ENCODE measurements at regions not wholly inside any gene's neighbourhood (a gene's known extent, or its start where the extent isn't known, plus 50 kb on each side); places are given as distances from the start of the nearest gene placed in this dataset.
"Not testable (repeated sequence)": the region's sequence is repeated elsewhere in the genome, so short reads cannot be mapped to it uniquely, and the experiment has no call there.

DNA sequence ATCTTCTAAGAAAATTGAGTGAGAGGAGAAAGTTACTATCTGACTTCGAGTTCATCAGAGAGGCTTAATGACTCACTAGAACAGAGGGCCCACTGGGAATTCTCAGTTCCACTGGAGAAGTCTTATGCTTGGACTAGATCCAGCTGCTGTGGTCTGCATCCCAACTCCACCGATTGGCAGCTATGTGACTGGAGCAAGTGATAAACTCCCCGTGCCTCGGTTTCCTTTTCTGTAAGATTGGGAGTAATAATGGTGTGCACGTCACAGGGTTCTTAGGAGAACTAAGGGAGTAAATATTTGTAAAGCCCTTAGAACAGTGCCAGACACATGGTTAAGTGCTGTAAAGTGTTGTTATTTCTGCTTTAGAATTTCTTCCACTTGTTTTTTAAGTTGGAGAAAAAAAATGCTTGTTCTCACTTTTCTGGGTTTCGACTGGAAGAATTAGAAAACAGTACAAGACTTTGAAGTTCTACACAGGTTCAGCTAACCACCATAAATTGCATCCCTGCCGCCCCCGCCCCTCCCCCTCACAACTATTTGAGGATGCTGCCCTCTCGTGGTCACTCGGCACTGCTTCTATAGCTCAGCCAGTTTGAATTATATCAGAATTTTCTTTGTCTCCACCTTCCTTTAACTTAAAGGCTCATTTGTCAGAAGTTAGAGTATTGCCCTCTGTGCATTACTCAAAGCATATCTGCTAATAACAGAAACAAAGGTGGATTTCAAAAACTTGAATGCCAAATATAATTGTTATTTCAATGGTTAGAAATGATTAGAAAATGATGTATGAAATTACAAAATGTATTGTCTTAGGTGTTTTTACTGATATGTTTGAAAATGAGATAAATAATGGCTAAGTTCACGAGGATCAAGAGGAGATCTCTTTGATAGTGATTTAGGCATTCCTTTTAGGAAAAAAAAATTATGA lies 95.0 kb upstream of the IFNGR1 start:
- peak; percentile 20 to 36 (median 23) for DNase-seq (ENCODE audit: low read depth in 2 of 3, low spot score in 2 of 3)

DNA sequence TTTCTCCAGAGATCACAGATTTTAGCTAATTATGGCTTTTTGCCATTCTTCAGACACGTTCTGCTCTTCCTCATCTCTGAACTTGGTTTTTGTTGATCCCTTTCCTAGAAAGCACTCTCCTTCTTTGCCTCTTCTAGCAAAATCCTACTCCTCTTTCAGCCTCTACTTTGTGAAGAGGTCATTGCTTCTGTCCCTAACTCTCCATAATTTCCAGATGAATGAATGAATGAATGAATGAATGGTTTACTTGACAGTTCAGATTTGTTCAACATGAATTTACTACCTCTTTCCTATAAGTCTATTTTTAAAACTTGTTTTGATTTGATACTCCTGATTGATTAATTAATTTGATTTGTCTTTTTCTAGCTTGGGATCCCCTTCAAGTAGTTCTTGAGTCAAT lies 94.0 kb upstream of the IFNGR1 start:
- no peak for DNase-seq (ENCODE audit: low read depth in 2 of 3, low spot score in 2 of 3)

DNA sequence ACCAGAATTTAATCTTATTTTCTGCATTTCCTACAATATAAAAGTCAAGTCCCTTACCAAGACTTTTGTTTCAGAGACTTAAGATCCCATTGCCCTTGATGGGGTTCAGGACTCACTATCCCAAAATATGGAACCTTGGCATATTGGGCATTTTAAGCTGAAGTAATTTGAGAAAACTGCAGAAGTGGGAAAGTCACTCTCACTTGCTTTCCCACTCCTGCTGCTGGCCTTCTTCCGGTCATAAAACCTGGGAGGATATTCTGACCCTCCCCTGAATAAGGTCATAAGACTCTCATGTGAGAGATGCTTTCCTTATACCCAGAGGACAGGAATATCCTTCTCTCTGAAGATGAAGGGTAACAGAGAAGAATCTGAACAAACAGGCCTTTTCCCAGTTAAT lies 92.8 kb upstream of the IFNGR1 start:
- DNase-seq (ENCODE audit: low read depth in 2 of 3, low spot score in 2 of 3): no peak

DNA sequence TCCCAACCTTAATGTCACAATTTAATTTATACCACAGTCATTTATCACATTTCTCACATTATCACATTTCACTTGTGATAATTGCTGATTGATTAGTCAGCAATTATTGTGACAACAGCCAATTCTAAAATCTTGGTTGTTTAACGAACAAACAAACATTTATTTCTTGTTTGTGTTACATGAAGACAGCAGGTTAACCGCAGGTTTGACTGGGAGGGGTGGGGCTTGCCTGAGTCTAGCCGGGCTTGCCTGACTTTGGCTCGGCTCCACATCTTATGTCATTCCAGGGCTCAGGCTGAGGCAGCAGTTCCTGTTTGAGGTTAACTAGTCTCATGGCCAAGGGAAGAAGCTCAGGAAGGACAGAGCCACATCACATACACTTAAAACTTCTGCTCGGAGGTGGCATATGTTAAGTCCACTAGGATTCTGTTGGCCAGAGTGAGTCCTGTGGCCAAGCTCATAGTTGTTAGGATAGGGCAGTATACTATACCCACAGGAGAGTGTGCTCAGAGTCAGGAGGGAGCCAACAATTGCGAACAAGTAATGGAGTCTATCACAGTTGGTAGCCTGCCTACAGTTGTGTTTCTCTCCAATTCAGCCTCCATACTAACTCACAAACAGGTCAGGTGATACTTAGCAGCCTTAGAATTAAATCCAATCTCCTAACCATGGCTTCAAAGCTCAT lies 90.0 kb upstream of the IFNGR1 start:
- DNase-seq (ENCODE audit: low read depth in 2 of 3, low spot score in 2 of 3): no peak

DNA sequence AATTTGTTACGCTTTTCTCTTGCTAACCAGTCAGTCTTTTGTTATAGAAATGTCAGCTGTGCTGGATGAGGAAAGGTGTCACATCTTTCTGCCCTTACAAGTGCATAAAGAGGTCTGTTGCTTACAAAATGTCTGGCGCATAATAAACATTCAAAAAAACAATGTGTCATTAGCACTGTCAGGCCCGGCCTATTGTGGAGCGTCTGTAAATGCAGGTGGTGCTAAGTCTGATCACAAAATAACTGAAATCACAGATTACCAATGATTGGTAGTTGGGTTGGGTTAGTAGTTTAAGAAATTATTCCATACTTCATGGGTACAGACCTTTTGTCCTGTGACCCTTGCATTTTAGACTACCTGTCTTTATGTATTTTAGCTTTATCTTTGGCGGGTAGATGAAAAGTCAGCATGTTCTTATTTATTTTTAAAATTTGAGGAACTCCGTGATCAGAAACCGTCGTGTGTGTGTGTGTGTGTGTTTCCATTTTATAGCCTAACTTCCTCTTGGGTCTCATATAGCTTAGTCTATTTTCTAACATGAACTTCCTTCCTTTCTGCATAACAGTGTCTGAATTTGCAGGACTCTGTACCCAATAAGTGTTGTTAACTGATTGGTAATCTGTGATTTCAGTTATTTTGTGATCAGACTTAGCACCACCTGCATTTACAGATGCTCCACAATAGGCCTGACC lies 88.1 kb upstream of the IFNGR1 start:
- DNase-seq (ENCODE audit: low read depth in 2 of 3, low spot score in 2 of 3): no peak

DNA sequence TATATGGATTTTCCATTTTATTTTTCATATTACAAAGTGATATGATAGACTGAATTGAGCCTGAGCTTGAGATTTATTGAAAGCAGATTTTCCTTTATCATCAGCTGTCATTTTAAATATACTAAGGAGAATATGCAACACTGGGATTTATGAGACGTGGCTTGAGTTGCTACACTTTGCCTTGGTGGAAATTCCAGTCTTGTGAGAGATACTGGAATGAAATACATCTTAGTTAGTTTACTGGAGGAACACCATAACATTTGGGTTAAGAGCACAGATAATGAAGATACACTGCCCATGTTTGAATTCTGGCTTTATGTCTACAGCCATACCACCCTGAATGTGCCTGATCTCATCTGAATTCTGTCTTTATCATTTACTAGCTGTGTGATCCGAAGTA lies 86.5 kb upstream of the IFNGR1 start:
- DNase-seq (ENCODE audit: low read depth in 2 of 3, low spot score in 2 of 3): no peak

- DNase-seq (ENCODE audit: low read depth in 2 of 3, low spot score in 2 of 3): no peak
Observed at GRCh38 chr6:137304020-137304780, 85.0 kb upstream of the IFNGR1 start.

DNA sequence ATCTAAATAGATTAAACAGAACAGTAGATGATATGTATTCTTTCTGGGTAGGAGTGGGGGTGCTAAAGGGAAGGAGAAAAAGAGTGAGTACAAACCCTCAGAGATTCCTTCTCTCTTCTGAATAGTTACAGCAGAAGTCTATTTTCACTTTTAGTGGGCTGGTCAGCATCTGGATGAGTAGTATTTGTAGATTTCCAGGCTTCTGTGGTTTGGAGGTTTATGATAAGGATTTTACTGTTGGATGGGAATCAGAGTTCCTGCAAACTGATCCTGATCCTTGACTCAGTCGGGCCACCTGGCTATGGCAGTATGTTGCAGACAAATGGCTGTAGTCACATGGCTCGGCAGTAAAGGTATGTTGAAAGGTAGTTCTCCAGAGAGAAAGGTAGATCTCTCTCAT lies 84.3 kb upstream of the IFNGR1 start:
- DNase-seq (ENCODE audit: low read depth in 2 of 3, low spot score in 2 of 3): no peak

DNA sequence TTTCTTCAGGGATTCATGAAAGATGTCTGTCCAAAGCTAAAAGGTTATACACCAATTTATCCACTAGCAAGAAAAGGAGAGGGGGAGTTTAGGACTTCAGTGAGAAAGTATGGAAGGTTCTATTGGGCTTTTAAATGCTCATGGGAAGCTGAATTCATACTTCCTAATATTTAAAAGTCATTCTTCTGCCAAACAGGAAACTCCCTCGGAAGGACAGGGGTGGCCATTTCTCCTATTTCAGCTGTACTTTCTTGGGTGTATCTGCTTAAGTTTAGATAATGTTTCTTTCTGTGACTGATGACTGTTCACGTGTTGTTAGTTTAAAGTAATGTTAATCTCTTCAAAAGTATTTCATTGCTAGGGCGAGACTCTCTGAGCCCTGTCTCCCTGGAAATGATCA lies 80.5 kb upstream of the IFNGR1 start:
- no peak for DNase-seq (ENCODE audit: low read depth in 2 of 3, low spot score in 2 of 3)

DNA sequence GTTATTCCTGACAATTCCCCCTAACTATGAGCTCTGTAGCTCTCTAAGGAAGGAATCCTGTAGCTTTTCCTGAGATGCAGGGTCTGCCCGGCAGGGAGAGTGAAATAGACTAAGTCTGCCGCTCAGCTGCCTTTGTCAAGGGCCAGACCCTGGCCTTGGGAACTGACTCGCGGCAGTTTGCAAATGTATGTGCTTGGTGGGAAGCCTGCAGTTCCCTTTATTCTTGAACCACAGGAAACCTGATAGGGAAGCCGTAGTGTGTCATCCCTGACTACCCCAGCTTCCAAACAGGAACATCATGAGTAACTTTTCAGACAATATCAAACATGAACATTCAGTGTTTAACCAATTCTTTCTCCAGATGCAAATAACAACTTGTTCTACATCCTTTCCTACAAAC lies 78.7 kb upstream of the IFNGR1 start:
- DNase-seq (ENCODE audit: low read depth in 2 of 3, low spot score in 2 of 3): no peak

- not testable (repeated sequence) for DNase-seq (ENCODE audit: low read depth in 2 of 3, low spot score in 2 of 3)
Observed at GRCh38 chr6:137292326-137292725, 73.1 kb upstream of the IFNGR1 start.

- DNase-seq (ENCODE audit: low read depth in 2 of 3, low spot score in 2 of 3): no peak
Observed at GRCh38 chr6:137291441-137291840, 72.3 kb upstream of the IFNGR1 start.

DNA sequence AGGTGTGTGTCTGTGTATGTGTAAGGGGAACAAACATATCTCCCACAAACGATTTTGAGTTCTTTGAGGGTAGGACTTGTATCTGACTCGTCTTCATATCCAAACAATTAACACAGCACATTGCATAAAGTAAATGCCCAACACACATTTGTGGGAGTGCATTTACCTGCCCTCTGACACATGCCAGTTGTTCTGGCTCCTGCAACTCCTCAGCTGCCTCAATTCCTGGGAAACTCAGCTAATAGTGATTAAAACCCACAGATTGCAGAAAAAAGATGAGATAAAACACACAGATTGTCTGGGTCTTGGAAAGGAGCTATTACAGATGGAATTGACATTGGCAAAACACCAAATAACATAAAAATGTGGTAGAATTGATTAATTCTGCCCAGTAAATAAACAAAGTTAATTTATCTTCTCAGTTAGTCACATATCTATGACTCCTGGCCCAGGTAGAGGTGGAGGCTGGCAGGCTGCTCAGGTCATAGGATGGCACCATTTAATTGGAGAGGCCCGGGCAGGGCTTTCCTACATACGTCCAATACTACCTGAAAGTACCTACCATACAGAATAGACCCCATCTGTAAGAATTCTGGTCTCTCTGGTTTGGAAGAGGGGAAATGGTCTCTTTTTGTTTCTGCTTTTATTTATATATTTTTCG lies 71.5 kb upstream of the IFNGR1 start:
- no peak for DNase-seq (ENCODE audit: low read depth in 2 of 3, low spot score in 2 of 3)

DNA sequence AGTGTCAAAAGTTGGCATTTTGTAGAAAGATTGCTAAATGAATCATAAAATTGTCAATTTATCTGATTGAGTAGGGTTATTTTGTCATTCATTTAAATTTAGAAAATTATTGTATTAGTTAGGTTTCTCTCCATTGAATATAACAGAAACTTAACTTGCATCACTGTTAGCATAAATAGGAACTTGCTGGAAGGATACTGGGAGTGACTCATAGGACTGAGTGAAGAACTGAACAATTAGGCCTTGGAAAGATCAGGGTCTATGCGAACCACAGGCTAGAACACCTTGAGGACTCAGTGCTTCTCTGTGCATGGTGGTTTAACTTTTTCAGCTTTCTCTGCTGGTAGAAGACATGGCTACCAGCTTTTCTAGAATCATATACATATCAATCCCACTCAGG lies 67.7 kb upstream of the IFNGR1 start:
- no peak for DNase-seq (ENCODE audit: low read depth in 2 of 3, low spot score in 2 of 3)

DNA sequence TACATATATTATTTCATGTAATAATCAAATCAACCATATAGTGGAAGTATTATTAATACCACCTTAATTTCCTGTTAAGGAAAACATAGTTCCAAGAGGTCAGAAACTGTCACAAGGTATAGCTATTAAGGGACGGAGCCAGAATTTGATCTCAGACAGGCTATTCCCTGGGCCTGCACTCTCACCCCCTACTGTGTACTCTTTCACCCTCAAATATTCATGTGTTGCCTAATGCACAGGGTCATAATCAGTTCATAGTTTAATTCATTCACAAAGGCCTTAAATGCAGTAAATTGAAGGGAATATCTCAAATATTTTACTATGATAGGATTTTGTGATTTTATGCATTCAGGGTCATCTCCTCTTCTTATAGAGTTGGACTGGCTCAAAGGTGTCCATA lies 67.2 kb upstream of the IFNGR1 start:
- DNase-seq (ENCODE audit: low read depth in 2 of 3, low spot score in 2 of 3): no peak

DNA sequence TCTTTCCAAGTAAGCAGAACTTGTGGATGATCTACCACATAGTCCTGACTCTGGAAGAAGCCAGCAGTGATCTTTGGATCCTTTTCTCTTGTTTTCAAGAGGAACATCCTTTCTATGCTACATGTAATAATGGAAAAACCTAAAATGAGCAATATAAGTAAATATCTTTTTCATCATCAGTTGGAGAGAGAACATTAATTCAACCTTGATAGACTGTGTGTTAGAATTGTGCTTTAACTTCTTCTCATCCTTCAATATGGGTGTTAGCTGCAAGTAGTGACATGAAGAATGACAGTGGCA lies 65.6 kb upstream of the IFNGR1 start:
- no peak for DNase-seq (ENCODE audit: low read depth in 2 of 3, low spot score in 2 of 3)

GRCh38 chr6:137283940-137284810 lies 65.0 kb upstream of the IFNGR1 start:
- DNase-seq (ENCODE audit: low read depth in 2 of 3, low spot score in 2 of 3): no peak

DNA sequence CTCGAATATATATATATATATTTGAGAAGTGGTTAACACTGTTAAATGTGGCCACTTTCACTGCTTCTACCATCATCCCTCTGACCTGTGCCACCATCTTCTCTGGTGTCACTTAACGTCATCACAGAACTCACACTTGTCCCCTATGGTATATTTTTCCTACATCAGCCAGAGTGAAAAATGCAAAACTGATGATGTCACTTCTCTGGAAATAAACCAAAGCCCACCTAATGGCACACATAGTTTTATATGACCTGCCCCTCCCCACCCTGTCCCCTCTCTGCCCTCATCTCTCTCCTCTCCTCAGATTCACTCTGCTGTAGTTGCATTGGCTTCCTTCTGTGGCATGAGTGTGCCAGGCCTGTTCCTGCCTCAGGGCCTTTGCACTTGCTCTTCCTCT lies 63.9 kb upstream of the IFNGR1 start:
- DNase-seq (ENCODE audit: low read depth in 2 of 3, low spot score in 2 of 3): no peak

DNA sequence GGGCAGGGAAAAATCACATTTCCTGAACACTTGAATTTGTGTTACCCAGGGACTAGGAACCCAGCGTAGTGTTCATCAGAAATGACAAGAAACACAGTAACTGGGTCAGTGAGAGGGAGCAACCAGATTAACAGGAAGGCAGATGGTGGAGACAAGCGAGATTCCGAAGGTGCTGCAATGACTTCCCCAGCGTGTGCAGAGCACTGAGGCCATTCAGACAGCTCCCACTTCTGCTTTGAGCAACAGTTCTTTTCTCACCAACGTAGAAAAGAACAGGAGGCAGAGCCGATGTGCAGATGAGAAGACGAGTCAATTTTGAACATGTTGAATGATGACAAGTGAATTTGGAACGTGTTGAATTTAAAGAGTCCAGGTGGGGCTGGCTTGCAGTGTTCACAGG lies 63.1 kb upstream of the IFNGR1 start:
- DNase-seq (ENCODE audit: low read depth in 2 of 3, low spot score in 2 of 3): no peak

DNA sequence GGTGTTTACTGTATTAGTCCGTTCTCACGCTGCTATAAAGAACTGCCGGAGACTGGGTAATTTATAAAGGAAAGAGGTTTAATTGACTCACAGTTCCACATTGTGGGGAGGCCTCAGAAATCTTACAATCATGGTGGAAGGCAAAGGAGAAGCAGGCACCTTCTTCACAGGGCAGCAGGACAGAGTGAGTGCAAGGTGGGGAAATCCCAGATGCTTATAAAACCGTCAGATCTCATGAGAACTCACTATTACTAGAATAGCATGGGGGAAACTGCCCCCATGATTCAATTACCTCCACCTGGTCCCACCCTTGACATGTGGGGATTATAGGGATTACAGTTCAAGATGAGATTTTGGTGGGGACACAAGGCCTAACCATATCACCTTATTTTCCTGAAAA lies 60.1 kb upstream of the IFNGR1 start:
- not testable (repeated sequence) for DNase-seq (ENCODE audit: low read depth in 2 of 3, low spot score in 2 of 3)

Data from activated CD8-positive, alpha-beta memory T cell treated with anti-CD3 and anti-CD28 coated beads for 48 hours (primary cell).